ENCODE measurements at regions not wholly inside any gene's neighbourhood (a gene's known extent, or its start where the extent isn't known, plus 50 kb on each side); places are given as distances from the start of the nearest gene placed in this dataset.
A peak's percentile ranks its signal among the peaks of the same experiment; 100 is the strongest.

DNA sequence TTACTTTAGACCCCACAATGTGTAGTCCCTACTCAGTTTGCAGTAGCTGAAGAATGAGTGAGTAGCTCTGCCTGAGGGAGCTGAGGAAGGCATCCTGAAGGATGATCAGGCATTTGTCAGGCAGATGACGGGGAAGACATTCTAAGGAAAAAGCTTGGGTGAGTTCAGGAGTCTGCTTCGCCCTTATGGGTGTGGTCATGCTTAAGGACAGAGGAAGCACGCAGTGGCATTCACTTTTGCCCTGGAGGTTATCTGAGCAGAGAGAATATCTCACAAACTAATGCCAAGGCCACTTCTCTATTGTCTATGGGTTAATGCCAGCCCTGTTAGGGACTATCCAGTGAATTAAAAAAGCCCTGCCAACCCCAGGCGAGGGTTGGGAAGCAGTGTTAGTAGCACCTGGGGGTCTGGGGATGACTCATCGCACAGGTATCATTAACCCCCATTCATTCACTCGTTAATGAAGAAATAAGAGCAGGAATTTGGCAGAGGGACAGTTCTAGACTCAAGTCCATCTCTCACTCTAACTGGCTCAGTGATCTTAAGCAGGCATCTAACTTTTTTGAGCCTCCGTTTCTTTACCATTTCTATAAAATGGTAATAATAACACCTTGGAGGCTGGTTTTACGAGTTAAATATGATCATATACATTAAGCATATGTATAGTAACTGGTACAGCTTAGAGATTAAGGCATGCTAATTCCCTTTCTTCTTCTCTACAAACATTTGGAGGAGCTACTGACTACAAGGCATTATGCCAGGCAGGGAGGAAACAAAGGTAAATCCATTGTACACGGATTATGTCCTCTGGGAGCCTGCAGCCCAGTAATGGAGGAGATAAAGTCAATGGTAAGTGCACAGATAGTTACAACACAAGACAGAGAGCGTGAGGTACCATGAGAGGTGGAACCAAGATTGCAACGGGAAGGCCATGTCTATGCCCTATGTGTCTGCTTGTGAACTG, 93.2 kb upstream of the AKIRIN2 start:
- Histone ChIP-seq H4K8ac (replicated peaks; ENCODE audit: insufficient read length, low read depth, low read length) (no peak overlapping the region), H4K20me1 (ENCODE audit: control insufficient read depth, insufficient read depth, insufficient read length) (no peaks in the 10 kb centered on the region), H3K9ac (ENCODE audit: extremely low read depth, insufficient read length, low read length) (no peak overlapping the region), H4K91ac (ENCODE audit: insufficient read length, low read depth, low read length) (no peak overlapping the region), H3K23me2 (ENCODE audit: insufficient read length, low read depth, low read length, poor library complexity, severe bottlenecking) (no peaks in the 10 kb centered on the region), H3K56ac (ENCODE audit: insufficient read length, low read depth, low read length) (no peak overlapping the region), H3K9me3 (ENCODE audit: control insufficient read depth, low read depth, low read length) (no peaks in the 10 kb centered on the region), H3K14ac (ENCODE audit: insufficient read depth, low read length) (no peak overlapping the region; the same call in 1 of the 2 replicates), H2BK12ac (ENCODE audit: insufficient read length, low read depth, low read length) (no peak overlapping the region), H3K4me1 (ENCODE audit: insufficient read depth, low read length) (peaks cover 5% of the 10 kb centered on the region; the same call in 1 of the 2 replicates), H3K27me3 (ENCODE audit: insufficient read depth, low read length) (no peaks in the 10 kb centered on the region), H3K79me1 (ENCODE audit: insufficient read depth, low read depth, low read length, poor library complexity, severe bottlenecking) (no peaks in the 10 kb centered on the region), H3K4me2 (ENCODE audit: insufficient read depth, insufficient read length, low read length) (no peak overlapping the region), H2BK5ac (ENCODE audit: insufficient read length, low read length) (no peak overlapping the region), H2BK15ac (ENCODE audit: low read depth, low read length) (no peak overlapping the region), H3K4ac (ENCODE audit: low read depth, low read length) (no peak overlapping the region), H3T11ph (ENCODE audit: low read length) (no peak overlapping the region), H2BK20ac (ENCODE audit: low read depth, low read length, poor library complexity, severe bottlenecking) (no peak overlapping the region), H2BK120ac (ENCODE audit: low read depth, low read length, poor library complexity, severe bottlenecking) (no peak overlapping the region), H4K5ac (ENCODE audit: insufficient read length, low read depth, low read length) (no peak overlapping the region), H3K18ac (ENCODE audit: insufficient read length, low read depth, low read length) (no peak overlapping the region), H2AFZ (ENCODE audit: low read length) (no peak overlapping the region), H3K79me2 (ENCODE audit: insufficient read depth, low read length) (no peaks in the 10 kb centered on the region), H3K23ac (ENCODE audit: insufficient read length, low read depth, low read length) (no peak overlapping the region), H3K27ac (ENCODE audit: insufficient read length, low read depth, low read length) (no peak overlapping the region), H2AK5ac (ENCODE audit: insufficient read length, low read length) (no peak overlapping the region)
- DNase-seq: no peak
- no CpG with 5 or more reads among the region's 11 CpGs for WGBS (ENCODE audit: extremely low coverage, insufficient read length, low lambda C conversion rate)
- H3K4me1 Mint-ChIP-seq: peaks cover 24 to 28% of the 10 kb centered on the region in 2 experiments
- peak overlapping the region in 1 of 3 experiments; percentile 82; a peak in 1 of 7 replicates for H3K27ac Mint-ChIP-seq
- TF ChIP-seq, protein P1, sequence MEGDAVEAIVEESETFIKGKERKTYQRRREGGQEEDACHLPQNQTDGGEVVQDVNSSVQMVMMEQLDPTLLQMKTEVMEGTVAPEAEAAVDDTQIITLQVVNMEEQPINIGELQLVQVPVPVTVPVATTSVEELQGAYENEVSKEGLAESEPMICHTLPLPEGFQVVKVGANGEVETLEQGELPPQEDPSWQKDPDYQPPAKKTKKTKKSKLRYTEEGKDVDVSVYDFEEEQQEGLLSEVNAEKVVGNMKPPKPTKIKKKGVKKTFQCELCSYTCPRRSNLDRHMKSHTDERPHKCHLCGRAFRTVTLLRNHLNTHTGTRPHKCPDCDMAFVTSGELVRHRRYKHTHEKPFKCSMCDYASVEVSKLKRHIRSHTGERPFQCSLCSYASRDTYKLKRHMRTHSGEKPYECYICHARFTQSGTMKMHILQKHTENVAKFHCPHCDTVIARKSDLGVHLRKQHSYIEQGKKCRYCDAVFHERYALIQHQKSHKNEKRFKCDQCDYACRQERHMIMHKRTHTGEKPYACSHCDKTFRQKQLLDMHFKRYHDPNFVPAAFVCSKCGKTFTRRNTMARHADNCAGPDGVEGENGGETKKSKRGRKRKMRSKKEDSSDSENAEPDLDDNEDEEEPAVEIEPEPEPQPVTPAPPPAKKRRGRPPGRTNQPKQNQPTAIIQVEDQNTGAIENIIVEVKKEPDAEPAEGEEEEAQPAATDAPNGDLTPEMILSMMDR (conservative IDR thresholded peaks at IDR 0.05): no peak
- H3K36me3 Mint-ChIP-seq (ENCODE audit: insufficient read depth in 1 of 3, low read depth in 3 of 3): no peaks in the 10 kb centered on the region
- H3K9me3 Mint-ChIP-seq: no peaks in the 10 kb centered on the region; a peak in 1 of 5 replicates
- H3K27me3 Mint-ChIP-seq (ENCODE audit: low read depth): no peaks in the 10 kb centered on the region
- H3K4me3 Mint-ChIP-seq: no peak overlapping the region
